Tibial nerve (tissue), 4 donors: ENCODE measurements at regions not wholly inside any gene's neighbourhood (a gene's known extent, or its start where the extent isn't known, plus 50 kb on each side); places are given as distances from the start of the nearest gene placed in this dataset.

ENCODE experiments used
- DNase-seq, 2 donors: peaks; one replicate each; pipeline ENCODE4 v3.0.0-alpha.2; 2019; ENCODE audit warnings: low spot score in 2 of 2
- H3K27ac ChIP-seq, 4 donors: fragments of 200-600 bp; sonication (generic) in 3 of 4; one replicate each; pipeline ENCODE4 v1.5.1; 2017 to 2019; ENCODE audit warnings: mild to moderate bottlenecking in 1 of 4
- H3K27me3 ChIP-seq, 2 donors: fragments of 200-600 bp; sonication (generic) in 1 of 2; one replicate each; pipeline versions ENCODE4 v1.5.1 to v1.6.0; 2017 to 2019
- H3K36me3 ChIP-seq, 3 donors: fragments of 200-600 bp; sonication (generic); one replicate each; pipeline ENCODE4 v1.5.1; 2018 to 2019
- H3K4me1 ChIP-seq, 4 donors: fragments of 200-600 bp; sonication (generic) in 3 of 4; one replicate each; pipeline ENCODE4 v1.5.1; 2017 to 2019
- H3K4me3 ChIP-seq, 4 donors: fragments of 200-600 bp; sonication (generic) in 3 of 4; one replicate each; pipeline ENCODE4 v1.5.1; 2017 to 2019; ENCODE audit warnings: mild to moderate bottlenecking in 1 of 4, moderate library complexity in 1 of 4
- H3K9me3 ChIP-seq, 4 donors: fragments of 200-600 bp; sonication (generic) in 3 of 4; one replicate each; pipeline ENCODE4 v1.5.1; 2017 to 2019
- EP300 ChIP-seq, 2 donors: sonication (generic); formaldehyde crosslinking; IDR thresholded peaks; one replicate each; pipeline ENCODE4 v1.6.1; 2017; ENCODE audit warnings: antibody characterized with exemption in 2 of 2, mild to moderate bottlenecking in 1 of 2
- POLR2A ChIP-seq, 2 donors: fragments of 450-650 bp; IDR thresholded peaks; one replicate each; pipeline ENCODE4 v1.6.1; 2017; ENCODE audit warnings: antibody characterized with exemption in 2 of 2, mild to moderate bottlenecking in 2 of 2, moderate library complexity in 2 of 2
- WGBS, 2 donors: methylation state at CpG; one replicate each; pipeline ENCODE4 v1.1.5; 2018; 5-methylcytosine and 5-hydroxymethylcytosine counted together
- TF ChIP-seq, protein P1 (sequence below), 5 experiments: fragments of 200-600 bp in 3 of 5; fragments of 450-650 bp in 2 of 5; sonication (generic) in 3 of 5; IDR thresholded peaks; one replicate each; pipeline ENCODE4 v1.5.1; 2016 to 2019; ENCODE audit warnings: antibody characterized with exemption in 5 of 5, mild to moderate bottlenecking in 3 of 5, moderate library complexity in 2 of 5

- H3K27ac ChIP-seq = no peak overlapping the region
- 78 to 84% methylated on average over 3 of the region's 3 CpGs for WGBS, 2 donors
Measured at GRCh38 chr15:37574985-37575384, 359.5 kb upstream of the TMCO5A start.

GRCh38 chr15:37576952-37577351, 357.5 kb upstream of the TMCO5A start:
- no peaks in the 10 kb centered on the region for H3K36me3 ChIP-seq
- H3K9me3 ChIP-seq = peaks cover 0 to 3% (median 0%) of the 10 kb centered on the region in 4 donors
- no peak overlapping the region for H3K27ac ChIP-seq
- TF ChIP-seq, protein P1, sequence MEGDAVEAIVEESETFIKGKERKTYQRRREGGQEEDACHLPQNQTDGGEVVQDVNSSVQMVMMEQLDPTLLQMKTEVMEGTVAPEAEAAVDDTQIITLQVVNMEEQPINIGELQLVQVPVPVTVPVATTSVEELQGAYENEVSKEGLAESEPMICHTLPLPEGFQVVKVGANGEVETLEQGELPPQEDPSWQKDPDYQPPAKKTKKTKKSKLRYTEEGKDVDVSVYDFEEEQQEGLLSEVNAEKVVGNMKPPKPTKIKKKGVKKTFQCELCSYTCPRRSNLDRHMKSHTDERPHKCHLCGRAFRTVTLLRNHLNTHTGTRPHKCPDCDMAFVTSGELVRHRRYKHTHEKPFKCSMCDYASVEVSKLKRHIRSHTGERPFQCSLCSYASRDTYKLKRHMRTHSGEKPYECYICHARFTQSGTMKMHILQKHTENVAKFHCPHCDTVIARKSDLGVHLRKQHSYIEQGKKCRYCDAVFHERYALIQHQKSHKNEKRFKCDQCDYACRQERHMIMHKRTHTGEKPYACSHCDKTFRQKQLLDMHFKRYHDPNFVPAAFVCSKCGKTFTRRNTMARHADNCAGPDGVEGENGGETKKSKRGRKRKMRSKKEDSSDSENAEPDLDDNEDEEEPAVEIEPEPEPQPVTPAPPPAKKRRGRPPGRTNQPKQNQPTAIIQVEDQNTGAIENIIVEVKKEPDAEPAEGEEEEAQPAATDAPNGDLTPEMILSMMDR (IDR thresholded peaks at IDR 0.05) = no peak
- no peaks in the 10 kb centered on the region for H3K27me3 ChIP-seq
- H3K4me1 ChIP-seq = no peaks in the 10 kb centered on the region
- WGBS, 2 donors = 74 to 79% methylated on average over 2 of the region's 2 CpGs
- DNase-seq = no peak
- H3K4me3 ChIP-seq = no peak overlapping the region

More at GRCh38 chr15:37574985-37575384, 359.5 kb upstream of the TMCO5A start:
- H3K9me3 ChIP-seq = no peaks in the 10 kb centered on the region
- H3K4me3 ChIP-seq = no peak overlapping the region
- no peaks in the 10 kb centered on the region for H3K36me3 ChIP-seq
- no peaks in the 10 kb centered on the region for H3K27me3 ChIP-seq
- H3K4me1 ChIP-seq = no peaks in the 10 kb centered on the region
- DNase-seq = no peak
- TF ChIP-seq, protein P1 (IDR thresholded peaks at IDR 0.05) = no peak
- TF ChIP-seq EP300 (IDR thresholded peaks at IDR 0.05) = no peak
- TF ChIP-seq POLR2A (IDR thresholded peaks at IDR 0.05) = no peak

DNA sequence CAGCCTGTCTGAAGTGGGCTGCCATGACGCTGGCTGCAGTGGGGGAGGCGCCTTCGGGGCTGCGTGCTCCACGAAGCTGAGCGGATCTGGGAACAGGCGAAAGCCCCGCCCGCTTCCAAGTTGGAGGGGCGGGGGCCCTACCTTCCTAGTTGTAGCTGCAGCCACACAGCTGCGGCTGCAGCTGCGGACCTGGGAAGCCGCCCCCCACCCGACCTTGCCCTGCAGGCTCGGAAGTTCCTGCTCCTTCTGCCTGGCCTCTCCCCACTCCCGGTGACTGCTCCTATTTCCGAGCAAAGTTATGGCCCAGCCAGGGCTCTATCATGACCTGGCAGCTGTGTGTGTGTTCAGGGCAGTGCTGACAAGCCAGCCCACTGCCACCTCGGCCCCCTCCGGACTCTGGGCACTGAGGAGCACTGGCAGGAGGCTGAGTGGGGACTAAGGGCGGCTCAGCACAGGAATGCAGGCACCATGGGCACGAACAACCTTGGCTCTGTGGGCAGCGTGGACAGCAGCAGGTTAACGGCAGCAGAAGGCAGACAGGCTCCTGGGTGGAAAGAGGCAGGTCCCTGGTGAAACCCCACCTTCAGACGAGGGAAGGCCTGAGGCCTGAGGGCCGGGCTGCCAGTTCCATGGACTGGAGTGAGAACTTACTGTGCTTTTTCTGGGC, 352.4 kb upstream of the TMCO5A start:
- no peaks in the 10 kb centered on the region for H3K4me1 ChIP-seq

DNA sequence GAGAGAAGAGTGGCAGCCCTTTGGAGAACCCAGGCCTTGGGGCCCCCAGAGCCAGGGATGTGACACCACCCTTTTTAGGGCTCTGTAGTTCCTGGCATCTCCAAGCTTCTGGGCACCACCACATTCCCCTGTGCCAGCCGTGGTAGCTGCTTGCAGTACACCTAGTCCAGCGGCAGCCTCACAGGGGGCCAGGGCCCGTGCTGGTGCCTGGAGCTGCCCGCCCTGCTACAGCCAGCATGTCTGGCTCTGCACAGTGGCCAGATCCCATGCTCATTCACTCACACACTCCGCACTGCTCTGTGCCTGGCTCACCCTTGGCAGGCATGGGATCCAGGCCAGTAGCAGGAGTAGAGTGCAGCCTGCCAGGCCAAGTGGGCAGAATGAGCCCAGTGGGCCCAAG, 351.6 kb upstream of the TMCO5A start:
- H3K9me3 ChIP-seq = peaks cover 0 to 13% (median 0%) of the 10 kb centered on the region in 4 donors
- H3K36me3 ChIP-seq = no peaks in the 10 kb centered on the region
- 85% methylated on average over 4 of the region's 5 CpGs; no CpG with 5 or more reads in 1 of the 2 donors for WGBS, 2 donors
- no peaks in the 10 kb centered on the region for H3K4me1 ChIP-seq
- H3K27me3 ChIP-seq = no peaks in the 10 kb centered on the region
- H3K27ac ChIP-seq = no peak overlapping the region
- no peak for DNase-seq
- no peak overlapping the region for H3K4me3 ChIP-seq
- TF ChIP-seq, protein P1 (IDR thresholded peaks at IDR 0.05) = no peak
- TF ChIP-seq EP300 (IDR thresholded peaks at IDR 0.05) (no peak), POLR2A (IDR thresholded peaks at IDR 0.05) (no peak)

More for the DNA sequence above, 352.4 kb upstream of the TMCO5A start:
- TF ChIP-seq, protein P1 (IDR thresholded peaks at IDR 0.05) = no peak
- no peak for TF ChIP-seq POLR2A (IDR thresholded peaks at IDR 0.05)
- TF ChIP-seq EP300 (IDR thresholded peaks at IDR 0.05) = no peak
- 87 to 92% methylated on average over 20 to 21 of the region's 25 CpGs for WGBS, 2 donors
- H3K4me3 ChIP-seq = no peak overlapping the region
- H3K27me3 ChIP-seq = no peaks in the 10 kb centered on the region
- no peaks in the 10 kb centered on the region for H3K36me3 ChIP-seq
- H3K9me3 ChIP-seq = peaks cover 0 to 13% (median 0%) of the 10 kb centered on the region in 4 donors
- no peak overlapping the region for H3K27ac ChIP-seq
- no peak for DNase-seq

DNA sequence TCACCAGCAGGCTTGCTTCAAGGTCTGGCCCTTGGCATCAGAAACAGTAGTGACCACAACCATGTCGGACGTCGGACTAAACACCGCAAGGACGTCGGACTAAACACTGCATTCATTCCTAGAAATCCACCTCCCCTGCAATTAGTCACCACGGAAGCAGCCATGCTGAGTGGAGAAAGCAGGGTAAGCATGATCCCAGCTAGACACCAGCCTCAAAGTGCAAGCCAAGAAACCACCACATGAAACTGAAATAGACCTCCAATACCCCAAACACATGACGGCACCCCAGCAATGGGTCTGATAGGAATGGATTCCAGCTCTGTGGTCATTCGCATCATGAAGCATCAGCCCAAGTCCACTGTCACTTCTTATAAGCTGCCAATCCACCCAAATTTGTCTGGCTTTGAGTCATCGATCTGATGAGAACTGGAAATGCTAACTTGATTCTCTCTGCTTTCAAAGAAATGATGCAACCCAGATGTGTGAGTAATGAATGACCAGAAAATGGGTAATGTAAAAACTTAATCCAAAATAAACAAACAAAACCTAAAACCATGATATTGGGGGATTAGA, 348.3 kb upstream of the TMCO5A start:
- Histone ChIP-seq H3K4me1 (no peaks in the 10 kb centered on the region), H3K36me3 (no peaks in the 10 kb centered on the region), H3K9me3 (peaks cover 0 to 13% (median 0%) of the 10 kb centered on the region in 4 donors), H3K27me3 (no peaks in the 10 kb centered on the region), H3K27ac (no peak overlapping the region), H3K4me3 (no peak overlapping the region)
- TF ChIP-seq, protein P1 (IDR thresholded peaks at IDR 0.05) = no peak
- TF ChIP-seq POLR2A (IDR thresholded peaks at IDR 0.05) (no peak), EP300 (IDR thresholded peaks at IDR 0.05) (no peak)
- WGBS, 2 donors = 62 to 72% methylated on average over 10 of the region's 10 CpGs
- no peak for DNase-seq
